ENCODE measurements at regions not wholly inside any gene's neighbourhood (a gene's known extent, or its start where the extent isn't known, plus 50 kb on each side); places are given as distances from the start of the nearest gene placed in this dataset.

GRCh38 chr11:81634483-81634882 is 1099.2 kb downstream of the FAM181B start:
- TF ChIP-seq GABPA (IDR thresholded peaks at IDR 0.05; ENCODE audit: low read depth) = no peak
- TF ChIP-seq, protein P1, sequence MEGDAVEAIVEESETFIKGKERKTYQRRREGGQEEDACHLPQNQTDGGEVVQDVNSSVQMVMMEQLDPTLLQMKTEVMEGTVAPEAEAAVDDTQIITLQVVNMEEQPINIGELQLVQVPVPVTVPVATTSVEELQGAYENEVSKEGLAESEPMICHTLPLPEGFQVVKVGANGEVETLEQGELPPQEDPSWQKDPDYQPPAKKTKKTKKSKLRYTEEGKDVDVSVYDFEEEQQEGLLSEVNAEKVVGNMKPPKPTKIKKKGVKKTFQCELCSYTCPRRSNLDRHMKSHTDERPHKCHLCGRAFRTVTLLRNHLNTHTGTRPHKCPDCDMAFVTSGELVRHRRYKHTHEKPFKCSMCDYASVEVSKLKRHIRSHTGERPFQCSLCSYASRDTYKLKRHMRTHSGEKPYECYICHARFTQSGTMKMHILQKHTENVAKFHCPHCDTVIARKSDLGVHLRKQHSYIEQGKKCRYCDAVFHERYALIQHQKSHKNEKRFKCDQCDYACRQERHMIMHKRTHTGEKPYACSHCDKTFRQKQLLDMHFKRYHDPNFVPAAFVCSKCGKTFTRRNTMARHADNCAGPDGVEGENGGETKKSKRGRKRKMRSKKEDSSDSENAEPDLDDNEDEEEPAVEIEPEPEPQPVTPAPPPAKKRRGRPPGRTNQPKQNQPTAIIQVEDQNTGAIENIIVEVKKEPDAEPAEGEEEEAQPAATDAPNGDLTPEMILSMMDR (IDR thresholded peaks at IDR 0.05 in 2 of 3, conservative IDR thresholded peaks at IDR 0.05 in 1 of 3; ENCODE audit: control insufficient read depth in 2 of 3, extremely low read depth in 1 of 3, insufficient read depth in 1 of 3, low read depth in 3 of 3, low read length in 3 of 3) = no peak
